ENCODE measurements at regions not wholly inside any gene's neighbourhood (a gene's known extent, or its start where the extent isn't known, plus 50 kb on each side); places are given as distances from the start of the nearest gene placed in this dataset.

DNA sequence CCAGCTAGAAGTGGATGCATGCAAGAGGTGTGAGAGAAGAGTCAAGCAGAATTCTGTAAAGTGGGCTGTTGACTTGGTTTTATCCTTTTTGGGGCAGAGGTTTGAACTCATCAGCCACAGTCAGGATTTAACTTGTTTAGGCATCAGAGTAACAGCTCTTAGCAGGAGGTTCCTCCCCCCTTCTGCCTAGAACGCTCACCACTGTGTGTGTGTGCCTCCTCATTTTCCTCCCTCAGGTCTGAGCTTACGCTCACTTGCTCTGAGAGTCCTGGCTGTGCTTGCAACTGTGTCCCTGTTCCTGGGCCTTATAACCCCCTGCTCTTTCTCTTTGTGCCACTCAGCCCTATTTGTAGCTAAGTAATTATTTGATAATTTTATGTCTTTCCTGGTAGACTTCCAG is 167.9 kb downstream of the TMEM182 start:
- no peak overlapping the region for H3K27ac Mint-ChIP-seq (ENCODE audit: unreplicated experiment)
- peaks cover 1% of the 10 kb centered on the region for H3K27me3 Mint-ChIP-seq (ENCODE audit: unreplicated experiment)
- no peak overlapping the region for H3K4me3 Mint-ChIP-seq (ENCODE audit: unreplicated experiment)
- H3K4me1 Mint-ChIP-seq (ENCODE audit: low read depth, unreplicated experiment) = no peaks in the 10 kb centered on the region
- TF ChIP-seq, protein P1, sequence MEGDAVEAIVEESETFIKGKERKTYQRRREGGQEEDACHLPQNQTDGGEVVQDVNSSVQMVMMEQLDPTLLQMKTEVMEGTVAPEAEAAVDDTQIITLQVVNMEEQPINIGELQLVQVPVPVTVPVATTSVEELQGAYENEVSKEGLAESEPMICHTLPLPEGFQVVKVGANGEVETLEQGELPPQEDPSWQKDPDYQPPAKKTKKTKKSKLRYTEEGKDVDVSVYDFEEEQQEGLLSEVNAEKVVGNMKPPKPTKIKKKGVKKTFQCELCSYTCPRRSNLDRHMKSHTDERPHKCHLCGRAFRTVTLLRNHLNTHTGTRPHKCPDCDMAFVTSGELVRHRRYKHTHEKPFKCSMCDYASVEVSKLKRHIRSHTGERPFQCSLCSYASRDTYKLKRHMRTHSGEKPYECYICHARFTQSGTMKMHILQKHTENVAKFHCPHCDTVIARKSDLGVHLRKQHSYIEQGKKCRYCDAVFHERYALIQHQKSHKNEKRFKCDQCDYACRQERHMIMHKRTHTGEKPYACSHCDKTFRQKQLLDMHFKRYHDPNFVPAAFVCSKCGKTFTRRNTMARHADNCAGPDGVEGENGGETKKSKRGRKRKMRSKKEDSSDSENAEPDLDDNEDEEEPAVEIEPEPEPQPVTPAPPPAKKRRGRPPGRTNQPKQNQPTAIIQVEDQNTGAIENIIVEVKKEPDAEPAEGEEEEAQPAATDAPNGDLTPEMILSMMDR (IDR thresholded peaks at IDR 0.05; ENCODE audit: partially characterized antibody, unreplicated experiment) = no peak
- no peaks in the 10 kb centered on the region for H3K36me3 Mint-ChIP-seq (ENCODE audit: unreplicated experiment)
- DNase-seq = no peak
- no peaks in the 10 kb centered on the region for H3K9me3 Mint-ChIP-seq (ENCODE audit: unreplicated experiment)

DNA sequence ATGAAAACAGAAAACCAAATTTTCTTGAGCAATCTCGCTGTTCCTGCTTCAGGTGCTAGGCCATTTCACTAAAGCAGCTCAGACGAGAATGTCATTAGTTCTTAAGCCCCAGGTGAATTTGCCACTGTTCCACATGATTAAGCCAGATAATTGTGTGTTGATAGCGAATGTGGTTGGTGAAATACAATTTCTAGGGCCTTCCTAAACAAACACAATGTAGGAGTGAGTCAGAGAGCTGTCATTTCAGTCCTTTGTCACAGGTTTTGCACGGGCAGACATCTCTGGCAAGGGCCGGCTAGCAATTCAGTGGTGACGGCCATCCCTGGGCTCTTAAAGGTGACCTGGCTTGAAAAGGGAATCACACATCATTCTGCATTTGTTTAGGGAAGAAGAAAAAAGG is 170.7 kb downstream of the TMEM182 start:
- Mint-ChIP-seq H3K36me3 (ENCODE audit: unreplicated experiment) (no peaks in the 10 kb centered on the region), H3K9me3 (ENCODE audit: unreplicated experiment) (no peaks in the 10 kb centered on the region), H3K4me3 (ENCODE audit: unreplicated experiment) (no peak overlapping the region), H3K27ac (ENCODE audit: unreplicated experiment) (no peak overlapping the region), H3K4me1 (ENCODE audit: low read depth, unreplicated experiment) (no peaks in the 10 kb centered on the region), H3K27me3 (ENCODE audit: unreplicated experiment) (peaks cover 1% of the 10 kb centered on the region)
- TF ChIP-seq, protein P1 (IDR thresholded peaks at IDR 0.05; ENCODE audit: partially characterized antibody, unreplicated experiment) = no peak
- DNase-seq = no peak

DNA sequence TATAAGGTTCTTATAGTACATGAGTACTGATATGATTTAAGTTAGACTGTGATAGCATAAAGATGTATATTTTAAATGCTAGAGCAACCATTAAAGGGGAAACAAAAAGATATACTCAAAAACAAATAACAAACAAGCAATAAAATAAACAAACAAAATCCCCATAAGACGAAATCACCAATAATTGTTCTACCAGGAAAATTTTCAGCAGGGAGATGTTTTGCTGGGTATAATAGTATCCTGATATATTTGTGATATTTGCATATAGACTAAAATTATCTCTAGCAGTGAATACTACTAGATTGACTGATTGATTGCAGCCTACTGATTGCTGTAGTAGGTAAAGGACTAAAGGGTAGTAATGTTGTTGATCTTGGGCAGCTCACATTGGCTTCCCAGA is 177.4 kb downstream of the TMEM182 start:
- H3K27ac Mint-ChIP-seq (ENCODE audit: unreplicated experiment) = no peak overlapping the region
- peaks cover 13% of the 10 kb centered on the region for H3K36me3 Mint-ChIP-seq (ENCODE audit: unreplicated experiment)
- no peak overlapping the region for H3K4me3 Mint-ChIP-seq (ENCODE audit: unreplicated experiment)
- no peaks in the 10 kb centered on the region for H3K27me3 Mint-ChIP-seq (ENCODE audit: unreplicated experiment)
- TF ChIP-seq, protein P1 (IDR thresholded peaks at IDR 0.05; ENCODE audit: partially characterized antibody, unreplicated experiment) = no peak
- H3K9me3 Mint-ChIP-seq (ENCODE audit: unreplicated experiment) = peaks cover 3% of the 10 kb centered on the region
- H3K4me1 Mint-ChIP-seq (ENCODE audit: low read depth, unreplicated experiment) = peaks cover 6% of the 10 kb centered on the region
- DNase-seq = no peak

DNA sequence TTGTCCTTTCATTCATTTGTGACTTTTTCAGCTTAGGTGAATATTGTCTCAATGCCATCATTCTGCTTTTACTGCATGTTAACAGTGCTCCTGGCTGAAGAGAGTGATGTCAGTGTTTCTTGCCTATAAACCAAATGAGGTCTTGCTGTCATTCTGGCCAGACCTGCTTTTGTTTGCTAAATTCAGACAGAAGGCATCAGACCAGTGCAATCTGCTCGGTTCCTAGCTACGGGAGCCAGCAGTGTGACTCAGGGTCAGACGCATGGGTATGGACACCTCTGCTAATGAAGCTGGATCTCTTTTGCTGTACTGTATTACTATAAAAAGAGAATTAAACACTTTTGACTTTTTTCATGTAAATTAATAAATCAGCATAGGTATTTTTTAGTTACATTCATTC is 178.9 kb downstream of the TMEM182 start:
- Mint-ChIP-seq H3K27ac (ENCODE audit: unreplicated experiment) (peak overlapping the region; percentile 77), H3K27me3 (ENCODE audit: unreplicated experiment) (no peaks in the 10 kb centered on the region), H3K36me3 (ENCODE audit: unreplicated experiment) (peaks cover 13% of the 10 kb centered on the region), H3K9me3 (ENCODE audit: unreplicated experiment) (peaks cover 3% of the 10 kb centered on the region), H3K4me3 (ENCODE audit: unreplicated experiment) (no peak overlapping the region), H3K4me1 (ENCODE audit: low read depth, unreplicated experiment) (peaks cover 6% of the 10 kb centered on the region)
- no peak for DNase-seq
- TF ChIP-seq, protein P1 (IDR thresholded peaks at IDR 0.05; ENCODE audit: partially characterized antibody, unreplicated experiment) = no peak

DNA sequence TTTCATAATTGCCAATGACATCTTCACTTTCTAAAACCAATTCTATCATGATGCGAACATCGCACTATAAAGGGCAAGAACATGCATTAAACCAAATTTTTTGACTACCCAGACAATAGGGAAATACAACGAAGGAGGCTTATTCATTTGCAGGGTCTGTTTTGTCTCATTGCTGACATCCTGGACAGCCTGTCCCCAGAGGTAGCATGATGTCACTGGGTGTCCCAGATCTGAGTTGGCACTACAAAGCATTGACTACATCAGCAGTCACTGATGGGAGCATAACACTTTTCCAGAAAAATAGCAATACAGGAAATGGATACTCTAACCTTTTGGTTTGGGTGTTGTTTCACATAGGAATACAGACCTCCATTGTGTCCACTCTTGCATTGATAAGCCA is 180.3 kb downstream of the TMEM182 start:
- peaks cover 13% of the 10 kb centered on the region for H3K36me3 Mint-ChIP-seq (ENCODE audit: unreplicated experiment)
- H3K9me3 Mint-ChIP-seq (ENCODE audit: unreplicated experiment) = peaks cover 3% of the 10 kb centered on the region
- no peak overlapping the region for H3K27ac Mint-ChIP-seq (ENCODE audit: unreplicated experiment)
- H3K4me1 Mint-ChIP-seq (ENCODE audit: low read depth, unreplicated experiment) = peaks cover 11% of the 10 kb centered on the region
- no peak for DNase-seq
- no peak overlapping the region for H3K4me3 Mint-ChIP-seq (ENCODE audit: unreplicated experiment)
- TF ChIP-seq, protein P1 (IDR thresholded peaks at IDR 0.05; ENCODE audit: partially characterized antibody, unreplicated experiment) = no peak
- H3K27me3 Mint-ChIP-seq (ENCODE audit: unreplicated experiment) = no peaks in the 10 kb centered on the region
